ENCODE measurements at regions not wholly inside any gene's neighbourhood (a gene's known extent, or its start where the extent isn't known, plus 50 kb on each side); places are given as distances from the start of the nearest gene placed in this dataset.

DNA sequence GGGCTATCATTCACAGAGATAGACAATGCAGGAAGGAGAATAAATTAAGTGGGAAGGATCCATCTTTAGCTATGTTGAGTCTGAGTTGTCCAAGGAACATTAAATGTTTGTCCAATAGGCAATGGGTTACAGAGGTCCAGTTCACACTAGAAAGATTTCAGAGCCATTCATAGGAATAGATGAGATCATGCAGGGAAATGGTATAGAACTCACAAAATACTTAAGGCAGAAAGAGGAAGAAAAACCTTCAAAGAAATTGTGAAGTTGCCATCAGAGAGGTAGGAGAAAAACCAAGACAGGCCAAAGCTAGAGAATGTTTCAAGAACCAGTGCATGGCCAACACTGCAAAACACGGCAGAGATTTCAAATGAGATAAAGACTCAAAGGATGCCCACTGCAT lies 94.1 kb downstream of the PHLDA1 start:
- Histone ChIP-seq H3K4me1 (ENCODE audit: insufficient read depth, low read length) (peaks cover 21% of the 10 kb centered on the region), H3K4me2 (ENCODE audit: insufficient read depth, low read length) (no peak overlapping the region), H3K79me2 (ENCODE audit: insufficient read depth, low read length) (no peaks in the 10 kb centered on the region), H4K20me1 (ENCODE audit: insufficient read depth, low read length) (no peaks in the 10 kb centered on the region), H3K36me3 (ENCODE audit: insufficient read depth, low read length) (no peaks in the 10 kb centered on the region), H3K27ac (ENCODE audit: low read depth, low read length) (no peak overlapping the region), H2AFZ (ENCODE audit: low read length) (no peak overlapping the region), H3K27me3 (ENCODE audit: insufficient read depth, low read length) (no peaks in the 10 kb centered on the region), H3K4me3 (ENCODE audit: insufficient read depth, low read length) (no peak overlapping the region), H3K9me3 (ENCODE audit: low read depth, low read length) (no peaks in the 10 kb centered on the region)
- TF ChIP-seq, protein P1, sequence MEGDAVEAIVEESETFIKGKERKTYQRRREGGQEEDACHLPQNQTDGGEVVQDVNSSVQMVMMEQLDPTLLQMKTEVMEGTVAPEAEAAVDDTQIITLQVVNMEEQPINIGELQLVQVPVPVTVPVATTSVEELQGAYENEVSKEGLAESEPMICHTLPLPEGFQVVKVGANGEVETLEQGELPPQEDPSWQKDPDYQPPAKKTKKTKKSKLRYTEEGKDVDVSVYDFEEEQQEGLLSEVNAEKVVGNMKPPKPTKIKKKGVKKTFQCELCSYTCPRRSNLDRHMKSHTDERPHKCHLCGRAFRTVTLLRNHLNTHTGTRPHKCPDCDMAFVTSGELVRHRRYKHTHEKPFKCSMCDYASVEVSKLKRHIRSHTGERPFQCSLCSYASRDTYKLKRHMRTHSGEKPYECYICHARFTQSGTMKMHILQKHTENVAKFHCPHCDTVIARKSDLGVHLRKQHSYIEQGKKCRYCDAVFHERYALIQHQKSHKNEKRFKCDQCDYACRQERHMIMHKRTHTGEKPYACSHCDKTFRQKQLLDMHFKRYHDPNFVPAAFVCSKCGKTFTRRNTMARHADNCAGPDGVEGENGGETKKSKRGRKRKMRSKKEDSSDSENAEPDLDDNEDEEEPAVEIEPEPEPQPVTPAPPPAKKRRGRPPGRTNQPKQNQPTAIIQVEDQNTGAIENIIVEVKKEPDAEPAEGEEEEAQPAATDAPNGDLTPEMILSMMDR (IDR thresholded peaks at IDR 0.05; ENCODE audit: extremely low read depth, low read depth, low read length): no peak
- no peak for DNase-seq (ENCODE audit: insufficient read length, low spot score, missing footprints)

DNA sequence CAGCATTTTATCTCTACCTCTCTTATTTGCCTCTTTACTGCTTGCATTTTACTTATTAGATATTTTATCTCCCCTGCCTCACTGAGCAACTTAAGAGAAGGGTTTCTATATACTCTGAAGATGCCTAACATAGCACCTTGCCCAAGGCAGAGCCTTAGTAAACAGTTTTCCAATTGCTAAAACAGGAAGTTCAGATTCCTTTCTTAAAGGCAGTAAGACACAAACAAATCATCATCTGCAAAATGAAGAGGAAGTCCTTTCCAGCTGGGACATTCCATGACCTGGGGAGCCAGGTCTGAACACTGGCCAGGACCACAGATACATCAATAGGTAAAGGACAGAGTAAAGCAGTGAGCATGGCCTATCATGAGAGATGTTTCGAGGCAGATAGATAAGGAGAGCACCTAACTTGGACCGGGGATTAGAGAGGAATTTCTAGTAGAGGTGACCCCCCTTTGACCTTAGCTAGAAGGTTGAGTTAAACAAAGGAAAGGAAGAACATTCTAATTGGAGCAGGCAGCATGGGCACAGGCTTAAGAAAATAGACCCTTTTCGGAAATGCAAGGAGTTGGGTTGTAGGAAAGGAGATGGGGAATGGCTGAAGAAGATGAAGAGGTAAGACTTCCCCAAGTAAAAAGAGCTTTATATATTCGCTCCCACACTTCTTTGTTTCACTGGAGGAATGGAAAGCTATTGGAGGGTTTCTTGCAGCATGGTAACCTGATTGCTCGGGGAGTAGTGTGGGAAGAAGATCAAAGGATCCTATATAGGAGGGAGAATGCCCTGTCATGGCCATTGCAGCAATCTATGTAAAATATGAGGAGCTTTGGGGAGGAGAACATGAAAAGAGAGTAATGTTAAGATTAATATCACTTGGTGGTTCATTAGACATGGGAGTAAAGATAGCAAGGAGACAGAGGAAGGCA lies 94.8 kb downstream of the PHLDA1 start:
- no peak overlapping the region for H3K27ac ChIP-seq (ENCODE audit: low read depth, low read length)
- TF ChIP-seq, protein P1 (IDR thresholded peaks at IDR 0.05; ENCODE audit: extremely low read depth, low read depth, low read length): no peak
- no peaks in the 10 kb centered on the region for H3K36me3 ChIP-seq (ENCODE audit: insufficient read depth, low read length)
- no peaks in the 10 kb centered on the region for H3K79me2 ChIP-seq (ENCODE audit: insufficient read depth, low read length)
- no peaks in the 10 kb centered on the region for H4K20me1 ChIP-seq (ENCODE audit: insufficient read depth, low read length)
- H2AFZ ChIP-seq (ENCODE audit: low read length): no peak overlapping the region
- no peaks in the 10 kb centered on the region for H3K9me3 ChIP-seq (ENCODE audit: low read depth, low read length)
- no peak overlapping the region for H3K4me3 ChIP-seq (ENCODE audit: insufficient read depth, low read length)
- H3K27me3 ChIP-seq (ENCODE audit: insufficient read depth, low read length): no peaks in the 10 kb centered on the region
- DNase-seq (ENCODE audit: insufficient read length, low spot score, missing footprints): no peak
- H3K4me2 ChIP-seq (ENCODE audit: insufficient read depth, low read length): no peak overlapping the region
- peaks cover 21% of the 10 kb centered on the region for H3K4me1 ChIP-seq (ENCODE audit: insufficient read depth, low read length)

DNA sequence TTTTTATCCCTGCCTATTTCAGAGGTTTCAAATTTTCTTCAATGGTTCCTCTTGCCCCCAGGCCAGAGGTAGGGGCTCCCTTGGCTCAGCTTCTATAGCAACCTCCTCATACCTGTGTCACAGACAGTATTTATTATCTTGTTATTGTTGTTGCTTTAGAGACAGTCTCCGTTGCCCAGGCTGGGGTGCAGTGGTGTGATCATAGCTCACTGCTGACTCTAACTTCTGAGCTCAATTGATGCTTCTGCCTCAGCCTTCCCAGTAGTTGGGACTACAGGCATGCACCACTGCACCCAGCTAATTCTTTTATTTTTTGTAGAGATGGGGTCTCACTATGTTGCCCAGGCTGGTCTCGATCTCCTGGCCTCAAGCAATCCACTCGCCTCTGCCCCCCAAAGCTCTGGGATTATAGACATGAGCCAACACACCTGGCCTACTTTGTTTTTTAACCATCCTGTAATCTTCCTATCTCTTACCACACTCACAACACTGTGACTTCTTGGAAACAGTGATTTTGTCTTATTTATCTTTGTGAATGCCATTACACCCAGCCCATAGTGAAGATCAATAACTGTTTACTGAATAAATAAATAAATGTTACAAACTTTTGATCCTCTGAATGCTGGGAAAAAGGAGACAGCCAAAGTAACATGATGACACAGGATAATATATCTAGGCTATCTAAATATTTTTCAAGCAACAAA lies 95.9 kb downstream of the PHLDA1 start:
- Histone ChIP-seq H3K9me3 (ENCODE audit: low read depth, low read length) (no peaks in the 10 kb centered on the region), H3K27ac (ENCODE audit: low read depth, low read length) (no peak overlapping the region), H3K27me3 (ENCODE audit: insufficient read depth, low read length) (no peaks in the 10 kb centered on the region)

More for the DNA sequence above, 95.9 kb downstream of the PHLDA1 start:
- H4K20me1 ChIP-seq (ENCODE audit: insufficient read depth, low read length): no peaks in the 10 kb centered on the region
- H3K4me3 ChIP-seq (ENCODE audit: insufficient read depth, low read length): no peak overlapping the region
- no peaks in the 10 kb centered on the region for H3K36me3 ChIP-seq (ENCODE audit: insufficient read depth, low read length)
- no peak overlapping the region for H3K4me2 ChIP-seq (ENCODE audit: insufficient read depth, low read length)
- no peak overlapping the region for H2AFZ ChIP-seq (ENCODE audit: low read length)
- TF ChIP-seq, protein P1 (IDR thresholded peaks at IDR 0.05; ENCODE audit: extremely low read depth, low read depth, low read length): no peak
- H3K79me2 ChIP-seq (ENCODE audit: insufficient read depth, low read length): no peaks in the 10 kb centered on the region
- no peak for DNase-seq (ENCODE audit: insufficient read length, low spot score, missing footprints)
- peaks cover 21% of the 10 kb centered on the region for H3K4me1 ChIP-seq (ENCODE audit: insufficient read depth, low read length)
